ENCODE measurements at regions not wholly inside any gene's neighbourhood (a gene's known extent, or its start where the extent isn't known, plus 50 kb on each side); places are given as distances from the start of the nearest gene placed in this dataset.
A peak's percentile ranks its signal among the peaks of the same experiment; 100 is the strongest.

GRCh38 chr11:11038782-11039181, 180.9 kb upstream of the ZBED5 start:
- H3K27ac Mint-ChIP-seq = no peak overlapping the region

GRCh38 chr11:11038352-11038751, 180.5 kb upstream of the ZBED5 start:
- Mint-ChIP-seq H3K9me3 (no peaks in the 10 kb centered on the region), H3K4me3 (no peak overlapping the region), H3K27ac (no peak overlapping the region), H3K4me1 (no peaks in the 10 kb centered on the region), H3K36me3 (ENCODE audit: low read depth) (no peaks in the 10 kb centered on the region), H3K27me3 (peaks cover 4% of the 10 kb centered on the region)
- ATAC-seq (replicated peaks) = no peak

More at GRCh38 chr11:11038782-11039181, 180.9 kb upstream of the ZBED5 start:
- no peak overlapping the region for H3K4me3 Mint-ChIP-seq
- no peaks in the 10 kb centered on the region for H3K9me3 Mint-ChIP-seq
- H3K4me1 Mint-ChIP-seq = no peaks in the 10 kb centered on the region
- peaks cover 4% of the 10 kb centered on the region for H3K27me3 Mint-ChIP-seq
- no peak for ATAC-seq (replicated peaks)
- H3K36me3 Mint-ChIP-seq (ENCODE audit: low read depth) = no peaks in the 10 kb centered on the region

GRCh38 chr11:11036848-11037732, 179.2 kb upstream of the ZBED5 start:
- ATAC-seq (replicated peaks) = peak; percentile 56
- Mint-ChIP-seq H3K36me3 (ENCODE audit: low read depth) (no peaks in the 10 kb centered on the region), H3K4me3 (no peak overlapping the region), H3K4me1 (no peaks in the 10 kb centered on the region), H3K9me3 (no peaks in the 10 kb centered on the region), H3K27ac (no peak overlapping the region), H3K27me3 (peaks cover 4% of the 10 kb centered on the region)

GRCh38 chr11:11036185-11036847, 178.5 kb upstream of the ZBED5 start:
- Mint-ChIP-seq H3K9me3 (no peaks in the 10 kb centered on the region), H3K4me3 (no peak overlapping the region), H3K4me1 (no peaks in the 10 kb centered on the region), H3K36me3 (ENCODE audit: low read depth) (no peaks in the 10 kb centered on the region), H3K27me3 (peaks cover 4% of the 10 kb centered on the region), H3K27ac (no peak overlapping the region)
- ATAC-seq (replicated peaks) = no peak

- Mint-ChIP-seq H3K9me3 (no peaks in the 10 kb centered on the region), H3K4me1 (no peaks in the 10 kb centered on the region), H3K27me3 (peaks cover 4% of the 10 kb centered on the region), H3K27ac (no peak overlapping the region), H3K36me3 (ENCODE audit: low read depth) (no peaks in the 10 kb centered on the region), H3K4me3 (no peak overlapping the region)
- no peak for ATAC-seq (replicated peaks)
Measured at GRCh38 chr11:11035331-11035730, 177.5 kb upstream of the ZBED5 start.

GRCh38 chr11:11034476-11034875, 176.6 kb upstream of the ZBED5 start:
- H3K27me3 Mint-ChIP-seq = peaks cover 4% of the 10 kb centered on the region

GRCh38 chr11:11032066-11032465, 174.2 kb upstream of the ZBED5 start:
- no peak for ATAC-seq (replicated peaks)
- H3K9me3 Mint-ChIP-seq = no peaks in the 10 kb centered on the region
- no peak overlapping the region for H3K4me3 Mint-ChIP-seq
- peaks cover 4% of the 10 kb centered on the region for H3K27me3 Mint-ChIP-seq
- H3K36me3 Mint-ChIP-seq (ENCODE audit: low read depth) = no peaks in the 10 kb centered on the region
- no peaks in the 10 kb centered on the region for H3K4me1 Mint-ChIP-seq
- H3K27ac Mint-ChIP-seq = no peak overlapping the region

More at GRCh38 chr11:11034476-11034875, 176.6 kb upstream of the ZBED5 start:
- Mint-ChIP-seq H3K27ac (no peak overlapping the region), H3K4me3 (no peak overlapping the region), H3K9me3 (no peaks in the 10 kb centered on the region), H3K36me3 (ENCODE audit: low read depth) (no peaks in the 10 kb centered on the region), H3K4me1 (no peaks in the 10 kb centered on the region)
- no peak for ATAC-seq (replicated peaks)

GRCh38 chr11:11029027-11029426, 171.2 kb upstream of the ZBED5 start:
- H3K4me3 Mint-ChIP-seq = no peak overlapping the region
- no peak for ATAC-seq (replicated peaks)
- H3K27me3 Mint-ChIP-seq = no peaks in the 10 kb centered on the region
- H3K36me3 Mint-ChIP-seq (ENCODE audit: low read depth) = no peaks in the 10 kb centered on the region
- no peak overlapping the region for H3K27ac Mint-ChIP-seq
- H3K9me3 Mint-ChIP-seq = no peaks in the 10 kb centered on the region
- no peaks in the 10 kb centered on the region for H3K4me1 Mint-ChIP-seq

- Mint-ChIP-seq H3K9me3 (no peaks in the 10 kb centered on the region), H3K27ac (no peak overlapping the region), H3K4me3 (no peak overlapping the region), H3K36me3 (ENCODE audit: low read depth) (no peaks in the 10 kb centered on the region), H3K4me1 (no peaks in the 10 kb centered on the region), H3K27me3 (no peaks in the 10 kb centered on the region)
- ATAC-seq (replicated peaks) = peak; percentile 78
Measured at GRCh38 chr11:11028017-11028692, 170.3 kb upstream of the ZBED5 start.

- no peak for ATAC-seq (replicated peaks)
- Mint-ChIP-seq H3K27ac (no peak overlapping the region), H3K27me3 (no peaks in the 10 kb centered on the region), H3K9me3 (no peaks in the 10 kb centered on the region), H3K36me3 (ENCODE audit: low read depth) (no peaks in the 10 kb centered on the region), H3K4me1 (no peaks in the 10 kb centered on the region), H3K4me3 (no peak overlapping the region)
Measured at GRCh38 chr11:11027288-11027687, 169.4 kb upstream of the ZBED5 start.

- ATAC-seq (replicated peaks) = no peak
- H3K9me3 Mint-ChIP-seq = no peaks in the 10 kb centered on the region
- no peak overlapping the region for H3K4me3 Mint-ChIP-seq
- no peaks in the 10 kb centered on the region for H3K4me1 Mint-ChIP-seq
- no peaks in the 10 kb centered on the region for H3K36me3 Mint-ChIP-seq (ENCODE audit: low read depth)
- no peaks in the 10 kb centered on the region for H3K27me3 Mint-ChIP-seq
- no peak overlapping the region for H3K27ac Mint-ChIP-seq
Measured at GRCh38 chr11:11025087-11025486, 167.2 kb upstream of the ZBED5 start.

GRCh38 chr11:11022125-11022730, 164.4 kb upstream of the ZBED5 start:
- no peaks in the 10 kb centered on the region for H3K27me3 Mint-ChIP-seq
- no peak overlapping the region for H3K4me3 Mint-ChIP-seq
- H3K27ac Mint-ChIP-seq = no peak overlapping the region
- no peaks in the 10 kb centered on the region for H3K36me3 Mint-ChIP-seq (ENCODE audit: low read depth)
- no peaks in the 10 kb centered on the region for H3K4me1 Mint-ChIP-seq
- ATAC-seq (replicated peaks) = no peak
- no peaks in the 10 kb centered on the region for H3K9me3 Mint-ChIP-seq

GRCh38 chr11:11021563-11021962, 163.7 kb upstream of the ZBED5 start:
- Mint-ChIP-seq H3K9me3 (no peaks in the 10 kb centered on the region), H3K4me3 (no peak overlapping the region), H3K4me1 (no peaks in the 10 kb centered on the region), H3K27ac (no peak overlapping the region), H3K27me3 (no peaks in the 10 kb centered on the region), H3K36me3 (ENCODE audit: low read depth) (no peaks in the 10 kb centered on the region)
- ATAC-seq (replicated peaks) = no peak

- H3K4me3 Mint-ChIP-seq = no peak overlapping the region
- no peaks in the 10 kb centered on the region for H3K36me3 Mint-ChIP-seq (ENCODE audit: low read depth)
- no peaks in the 10 kb centered on the region for H3K27me3 Mint-ChIP-seq
- no peak overlapping the region for H3K27ac Mint-ChIP-seq
- no peaks in the 10 kb centered on the region for H3K9me3 Mint-ChIP-seq
- no peaks in the 10 kb centered on the region for H3K4me1 Mint-ChIP-seq
- no peak for ATAC-seq (replicated peaks)
Measured at GRCh38 chr11:11020747-11021149, 162.9 kb upstream of the ZBED5 start.
